Psoas muscle (tissue), 7 donors: ENCODE measurements at regions not wholly inside any gene's neighbourhood (a gene's known extent, or its start where the extent isn't known, plus 50 kb on each side); places are given as distances from the start of the nearest gene placed in this dataset.
A peak's percentile ranks its signal among the peaks of the same experiment; 100 is the strongest.

Experiments
- ATAC-seq, 4 donors: fragments of 200-7000 bp; cut with Tn5 transposase; one replicate each; pipeline ENCODE4 v1.9.1; 2020; ENCODE audit warnings: moderate library complexity in 3 of 4, mild to moderate bottlenecking in 2 of 4
- DNase-seq, 2 donors: peaks; one replicate each; pipeline ENCODE4 v3.0.0-alpha.2; 2020
- H3K27ac ChIP-seq: fragments of 200-600 bp; one replicate; pipeline ENCODE4 v1.8.0; 2022
- H3K27me3 ChIP-seq, 3 donors: fragments of 200-600 bp in 1 of 3; one replicate each; pipeline versions ENCODE4 v1.6.1 to v1.8.0; 2013 to 2022; ENCODE audit warnings: low read length in 2 of 3, mild to moderate bottlenecking in 2 of 3, moderate library complexity in 1 of 3; ENCODE audit not compliant: insufficient read depth in 3 of 3
- H3K36me3 ChIP-seq, 2 donors: fragments of 200-600 bp in 1 of 2; one replicate each; pipeline versions ENCODE4 v1.6.1 to v1.8.0; 2013 to 2022; ENCODE audit warnings: low read depth in 1 of 2, mild to moderate bottlenecking in 1 of 2, moderate library complexity in 1 of 2; ENCODE audit not compliant: insufficient read depth in 1 of 2
- H3K4me1 ChIP-seq: fragments of 200-600 bp; one replicate; pipeline ENCODE4 v1.8.0; 2022
- H3K4me3 ChIP-seq: fragments of 200-600 bp; one replicate; pipeline ENCODE4 v1.8.0; 2022; ENCODE audit warnings: mild to moderate bottlenecking
- H3K9me3 ChIP-seq: fragments of 200-600 bp; one replicate; pipeline ENCODE4 v1.8.0; 2022
- WGBS, 3 donors: extraction: QIAGEN DNeasy Blood & Tissue Kit; methylation state at CpG; one replicate each; pipeline versions ENCODE4 v1.1.6 to v1.1.7; 2013; 5-methylcytosine and 5-hydroxymethylcytosine counted together
- intact Hi-C, 2 donors: fragments of 100-400 bp; cut with DNase I; formaldehyde crosslinking; loops; one replicate each; pipeline versions ENCODE4 v1.11.0 to v1.14.2; 2022
- TF ChIP-seq, protein P1 (sequence below): fragments of 200-600 bp; IDR thresholded peaks from one replicate; pipeline ENCODE4 v1.8.0; 2022; ENCODE audit warnings: antibody characterized with exemption
- donor health status: healthy with polysubstance abuse.
- donor health status: DM: no; HTN: no; CAD: no; lungs with moderate emphysema.
- donor health status: Bipolar disorder and iron deficiency.
- donor health status: healthy.
- donor health status: DM: yes; HTN: yes; CAD: no.
- donor health status: DM: no; HTN: no; CAD: no.
- donor health status: DM: yes; HTN: yes; CAD: no.

DNA sequence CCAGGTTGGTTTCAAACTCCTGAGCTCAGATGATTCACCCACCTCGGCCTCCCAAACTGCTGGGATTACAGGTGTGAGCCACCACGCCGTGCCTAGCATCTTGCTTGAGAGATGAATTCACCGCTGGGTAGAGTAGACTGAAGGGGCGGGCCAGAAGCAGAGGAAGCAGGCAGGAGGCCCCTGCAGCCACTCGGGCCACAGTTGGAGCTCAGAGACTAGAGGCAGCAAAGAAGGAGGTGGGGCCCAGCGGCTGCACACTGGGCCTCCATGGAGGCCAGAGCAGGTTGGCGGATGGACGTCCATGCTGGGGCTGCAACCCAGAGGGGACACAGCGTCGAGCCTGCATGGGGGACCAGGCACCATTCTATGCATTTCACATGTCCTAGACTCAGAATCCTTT lies 88.4 kb upstream of the FGF3 start:
- TF ChIP-seq, protein P1, sequence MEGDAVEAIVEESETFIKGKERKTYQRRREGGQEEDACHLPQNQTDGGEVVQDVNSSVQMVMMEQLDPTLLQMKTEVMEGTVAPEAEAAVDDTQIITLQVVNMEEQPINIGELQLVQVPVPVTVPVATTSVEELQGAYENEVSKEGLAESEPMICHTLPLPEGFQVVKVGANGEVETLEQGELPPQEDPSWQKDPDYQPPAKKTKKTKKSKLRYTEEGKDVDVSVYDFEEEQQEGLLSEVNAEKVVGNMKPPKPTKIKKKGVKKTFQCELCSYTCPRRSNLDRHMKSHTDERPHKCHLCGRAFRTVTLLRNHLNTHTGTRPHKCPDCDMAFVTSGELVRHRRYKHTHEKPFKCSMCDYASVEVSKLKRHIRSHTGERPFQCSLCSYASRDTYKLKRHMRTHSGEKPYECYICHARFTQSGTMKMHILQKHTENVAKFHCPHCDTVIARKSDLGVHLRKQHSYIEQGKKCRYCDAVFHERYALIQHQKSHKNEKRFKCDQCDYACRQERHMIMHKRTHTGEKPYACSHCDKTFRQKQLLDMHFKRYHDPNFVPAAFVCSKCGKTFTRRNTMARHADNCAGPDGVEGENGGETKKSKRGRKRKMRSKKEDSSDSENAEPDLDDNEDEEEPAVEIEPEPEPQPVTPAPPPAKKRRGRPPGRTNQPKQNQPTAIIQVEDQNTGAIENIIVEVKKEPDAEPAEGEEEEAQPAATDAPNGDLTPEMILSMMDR: no peak
- Histone ChIP-seq H3K27ac (no peak overlapping the region), H3K4me3 (no peak overlapping the region), H3K4me1 (peaks cover 3% of the 10 kb centered on the region), H3K9me3 (no peaks in the 10 kb centered on the region), H3K36me3 (no peaks in the 10 kb centered on the region), H3K27me3 (peaks cover 0 to 25% (median 3%) of the 10 kb centered on the region in 3 donors)
- intact Hi-C loops: no loop called here
- DNase-seq (peak in 1 of 2 donors; percentile 12), ATAC-seq (no peak)
- WGBS, 3 donors: 86 to 89% (median 87%) methylated on average over 11 of the region's 11 CpGs

- Histone ChIP-seq H3K9me3 (no peaks in the 10 kb centered on the region), H3K36me3 (no peaks in the 10 kb centered on the region), H3K27ac (no peak overlapping the region), H3K4me1 (peaks cover 3% of the 10 kb centered on the region), H3K4me3 (no peak overlapping the region), H3K27me3 (peaks cover 0 to 26% (median 3%) of the 10 kb centered on the region in 3 donors)
- intact Hi-C loops: no loop called here
- ATAC-seq (no peak), DNase-seq (peak in 1 of 2 donors; percentile 31)
- WGBS, 3 donors: 46 to 59% (median 56%) methylated on average over 19 of the region's 19 CpGs
- TF ChIP-seq, protein P1: no peak
Observed at GRCh38 chr11:69908511-69909220, 89.5 kb upstream of the FGF3 start.

DNA sequence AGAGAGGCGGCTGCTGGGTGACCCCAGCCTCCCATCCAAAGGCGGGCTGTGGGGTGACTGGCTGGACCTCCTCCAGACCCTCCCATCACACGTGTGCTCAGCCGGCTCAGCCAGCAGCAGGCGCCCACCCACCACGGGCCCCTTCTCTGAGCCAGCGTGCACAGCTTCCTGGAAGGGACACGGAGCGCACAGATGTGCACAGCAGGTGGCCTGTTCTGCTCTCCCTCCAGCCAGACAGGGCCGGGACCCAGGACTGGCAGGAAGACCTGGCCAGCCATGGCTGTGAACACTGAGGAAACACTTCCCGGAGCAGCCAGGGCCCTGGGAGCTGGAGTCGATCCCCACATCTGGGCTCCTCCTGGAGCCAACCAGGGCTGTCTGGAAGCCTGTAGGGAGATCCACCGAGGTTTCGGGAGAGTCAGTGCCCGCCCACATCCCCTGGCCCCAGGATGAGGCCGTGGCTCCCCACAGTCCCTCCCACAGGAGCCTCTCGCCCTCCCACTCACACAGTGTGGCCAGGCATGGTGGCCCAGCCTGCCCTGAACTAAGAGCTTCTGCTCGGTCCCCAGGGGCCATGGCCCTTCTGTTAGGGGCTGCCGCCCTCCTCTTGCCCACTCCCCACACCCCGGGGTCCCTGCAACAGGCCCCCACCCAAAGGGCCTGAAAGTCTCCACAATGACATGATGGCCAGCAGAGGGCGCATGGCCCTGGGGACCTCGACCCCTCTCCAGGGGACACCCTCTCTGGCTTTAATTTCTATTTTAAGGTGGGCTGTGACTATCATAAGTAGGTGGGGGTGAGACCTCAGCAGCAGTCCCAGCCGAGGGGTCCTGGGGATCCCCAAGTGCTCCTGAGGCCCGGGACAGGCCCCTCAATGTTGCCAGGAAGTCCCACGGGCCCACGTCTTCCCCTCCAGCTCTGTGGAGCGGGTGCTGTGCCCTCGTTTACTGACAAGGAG lies 90.6 kb upstream of the FGF3 start:
- ATAC-seq: peak in 3 of 4 donors; percentile 28 to 44 (median 44)
- H3K4me3 ChIP-seq: no peak overlapping the region
- peaks cover 0 to 26% (median 3%) of the 10 kb centered on the region in 3 donors for H3K27me3 ChIP-seq
- H3K36me3 ChIP-seq: no peaks in the 10 kb centered on the region
- intact Hi-C loops: no loop called here
- H3K27ac ChIP-seq: no peak overlapping the region
- no peaks in the 10 kb centered on the region for H3K9me3 ChIP-seq
- DNase-seq: peak in 1 of 2 donors; percentile 49
- TF ChIP-seq, protein P1: peak; percentile 41
- 26 to 30% (median 27%) methylated on average over 26 to 28 of the region's 28 CpGs for WGBS, 3 donors
- H3K4me1 ChIP-seq: peaks cover 3% of the 10 kb centered on the region

- intact Hi-C loops: no loop called here
- ATAC-seq (no peak), DNase-seq (peak in 1 of 2 donors; percentile 37)
- no peak overlapping the region for H3K4me3 ChIP-seq
- no peaks in the 10 kb centered on the region for H3K36me3 ChIP-seq
- H3K4me1 ChIP-seq: peaks cover 3% of the 10 kb centered on the region
- no peaks in the 10 kb centered on the region for H3K9me3 ChIP-seq
- TF ChIP-seq, protein P1: no peak
- H3K27ac ChIP-seq: no peak overlapping the region
- peaks cover 0 to 26% (median 3%) of the 10 kb centered on the region in 3 donors for H3K27me3 ChIP-seq
- WGBS, 3 donors: 56 to 79% (median 63%) methylated on average over 17 of the region's 17 CpGs
Observed at GRCh38 chr11:69910519-69911309, 91.5 kb upstream of the FGF3 start.
